ENCODE measurements at regions not wholly inside any gene's neighbourhood (a gene's known extent, or its start where the extent isn't known, plus 50 kb on each side); places are given as distances from the start of the nearest gene placed in this dataset.
"Not testable (repeated sequence)": the region's sequence is repeated elsewhere in the genome, so short reads cannot be mapped to it uniquely, and the experiment has no call there.

DNA sequence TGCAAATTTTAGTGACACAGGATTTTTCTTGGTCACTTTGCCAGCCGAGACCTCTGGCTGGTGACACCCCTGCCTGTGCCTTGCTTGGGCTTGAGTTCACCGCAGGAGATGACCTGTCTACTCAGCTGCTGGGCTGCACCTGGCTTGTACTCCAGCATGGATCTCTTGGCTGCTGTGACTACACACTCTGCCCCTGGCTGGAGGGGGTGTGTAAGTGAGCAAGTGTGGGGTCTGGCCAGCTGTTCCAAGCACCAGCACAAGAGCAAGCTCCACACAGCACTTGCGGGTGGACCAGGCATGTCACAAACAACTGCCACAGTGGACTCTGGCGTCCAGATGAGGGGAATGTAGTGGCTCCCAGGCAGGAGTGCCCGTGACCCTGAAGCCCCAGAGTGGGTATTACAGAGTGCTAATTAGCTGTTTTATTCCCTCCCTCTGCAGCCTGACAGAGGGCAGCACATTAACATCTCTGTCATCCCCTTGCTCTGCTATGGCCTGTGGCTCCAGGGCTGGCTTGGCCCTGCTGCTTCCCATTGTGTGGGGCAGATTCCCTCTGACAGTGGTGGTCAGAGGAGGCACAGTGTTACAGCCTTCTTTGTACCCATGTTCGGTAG is 1387.2 kb downstream of the OLFM4 start:
- Histone ChIP-seq H3K27ac (ENCODE audit: low read depth in 1 of 2, low read length in 1 of 2) (no peak overlapping the region), H3K4me1 (ENCODE audit: control insufficient read depth in 5 of 5, insufficient read depth in 5 of 5, low read length in 5 of 5) (no peaks in the 10 kb centered on the region), H3K4me3 (no peak overlapping the region), H3K9ac (ENCODE audit: insufficient read depth in 1 of 2, low read length in 2 of 2) (no peak overlapping the region), H3K36me3 (ENCODE audit: control insufficient read depth in 4 of 4, insufficient read depth in 4 of 4, low read length in 4 of 4) (no peaks in the 10 kb centered on the region), H3K27me3 (ENCODE audit: control insufficient read depth in 3 of 3, insufficient read depth in 3 of 3, low read length in 2 of 3) (no peaks in the 10 kb centered on the region), H3K9me3 (ENCODE audit: control insufficient read depth in 4 of 4, insufficient read depth in 3 of 4, low read length in 3 of 4) (no peaks in the 10 kb centered on the region)
- TF ChIP-seq, protein P1, sequence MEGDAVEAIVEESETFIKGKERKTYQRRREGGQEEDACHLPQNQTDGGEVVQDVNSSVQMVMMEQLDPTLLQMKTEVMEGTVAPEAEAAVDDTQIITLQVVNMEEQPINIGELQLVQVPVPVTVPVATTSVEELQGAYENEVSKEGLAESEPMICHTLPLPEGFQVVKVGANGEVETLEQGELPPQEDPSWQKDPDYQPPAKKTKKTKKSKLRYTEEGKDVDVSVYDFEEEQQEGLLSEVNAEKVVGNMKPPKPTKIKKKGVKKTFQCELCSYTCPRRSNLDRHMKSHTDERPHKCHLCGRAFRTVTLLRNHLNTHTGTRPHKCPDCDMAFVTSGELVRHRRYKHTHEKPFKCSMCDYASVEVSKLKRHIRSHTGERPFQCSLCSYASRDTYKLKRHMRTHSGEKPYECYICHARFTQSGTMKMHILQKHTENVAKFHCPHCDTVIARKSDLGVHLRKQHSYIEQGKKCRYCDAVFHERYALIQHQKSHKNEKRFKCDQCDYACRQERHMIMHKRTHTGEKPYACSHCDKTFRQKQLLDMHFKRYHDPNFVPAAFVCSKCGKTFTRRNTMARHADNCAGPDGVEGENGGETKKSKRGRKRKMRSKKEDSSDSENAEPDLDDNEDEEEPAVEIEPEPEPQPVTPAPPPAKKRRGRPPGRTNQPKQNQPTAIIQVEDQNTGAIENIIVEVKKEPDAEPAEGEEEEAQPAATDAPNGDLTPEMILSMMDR (IDR thresholded peaks at IDR 0.05; ENCODE audit: control extremely low read depth, extremely low read depth) = no peak
- DNase-seq (no peak), ATAC-seq (ENCODE audit: insufficient read depth, low FRiP score) (no peak)
- 87 to 88% methylated on average over 6 of the region's 6 CpGs for WGBS, 2 donors

DNA sequence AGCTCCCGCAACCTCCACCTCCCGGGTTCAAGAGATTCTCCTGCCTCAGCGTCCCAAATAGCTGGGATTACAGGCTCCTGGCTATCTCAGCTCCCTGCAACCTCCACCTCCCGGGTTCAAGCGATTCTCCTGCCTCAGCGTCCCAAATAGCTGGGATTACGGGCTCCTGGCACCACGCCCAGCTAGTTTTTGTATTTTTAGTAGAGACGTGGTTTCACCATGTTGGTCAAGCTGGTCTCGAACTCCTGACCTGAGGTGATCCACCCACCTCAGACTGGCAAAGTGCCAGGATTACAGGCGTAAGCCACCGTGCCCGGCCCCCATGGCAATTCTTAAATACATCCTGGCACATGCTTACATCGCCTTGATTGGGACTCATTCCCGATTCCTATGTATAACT is 1394.3 kb downstream of the OLFM4 start:
- WGBS, 2 donors = 77 to 85% methylated on average over 15 of the region's 15 CpGs
- not testable (repeated sequence) for H3K27me3 ChIP-seq (ENCODE audit: control insufficient read depth in 3 of 3, insufficient read depth in 3 of 3, low read length in 2 of 3); H3K9ac ChIP-seq (ENCODE audit: insufficient read depth in 1 of 2, low read length in 2 of 2); H3K27ac ChIP-seq (ENCODE audit: low read depth in 1 of 2, low read length in 1 of 2); H3K36me3 ChIP-seq (ENCODE audit: control insufficient read depth in 4 of 4, insufficient read depth in 4 of 4, low read length in 4 of 4); H3K9me3 ChIP-seq (ENCODE audit: control insufficient read depth in 4 of 4, insufficient read depth in 3 of 4, low read length in 3 of 4); H3K4me3 ChIP-seq; H3K4me1 ChIP-seq (ENCODE audit: control insufficient read depth in 5 of 5, insufficient read depth in 5 of 5, low read length in 5 of 5); DNase-seq; ATAC-seq (ENCODE audit: insufficient read depth, low FRiP score)

GRCh38 chr13:54424344-54424743 is 1395.7 kb downstream of the OLFM4 start:
- H3K9ac ChIP-seq (ENCODE audit: insufficient read depth in 1 of 2, low read length in 2 of 2) = no peak overlapping the region
- TF ChIP-seq, protein P1 (IDR thresholded peaks at IDR 0.05; ENCODE audit: control extremely low read depth, extremely low read depth) = no peak
- H3K4me3 ChIP-seq = no peak overlapping the region
- no peak for DNase-seq
- no peaks in the 10 kb centered on the region for H3K36me3 ChIP-seq (ENCODE audit: control insufficient read depth in 4 of 4, insufficient read depth in 4 of 4, low read length in 4 of 4)
- no peaks in the 10 kb centered on the region for H3K4me1 ChIP-seq (ENCODE audit: control insufficient read depth in 5 of 5, insufficient read depth in 5 of 5, low read length in 5 of 5)
- no peaks in the 10 kb centered on the region for H3K27me3 ChIP-seq (ENCODE audit: control insufficient read depth in 3 of 3, insufficient read depth in 3 of 3, low read length in 2 of 3)
- H3K27ac ChIP-seq (ENCODE audit: low read depth in 1 of 2, low read length in 1 of 2) = no peak overlapping the region
- no peak for ATAC-seq (ENCODE audit: insufficient read depth, low FRiP score)
- 50 to 75% methylated on average over 2 of the region's 2 CpGs for WGBS, 2 donors
- H3K9me3 ChIP-seq (ENCODE audit: control insufficient read depth in 4 of 4, insufficient read depth in 3 of 4, low read length in 3 of 4) = no peaks in the 10 kb centered on the region

DNA sequence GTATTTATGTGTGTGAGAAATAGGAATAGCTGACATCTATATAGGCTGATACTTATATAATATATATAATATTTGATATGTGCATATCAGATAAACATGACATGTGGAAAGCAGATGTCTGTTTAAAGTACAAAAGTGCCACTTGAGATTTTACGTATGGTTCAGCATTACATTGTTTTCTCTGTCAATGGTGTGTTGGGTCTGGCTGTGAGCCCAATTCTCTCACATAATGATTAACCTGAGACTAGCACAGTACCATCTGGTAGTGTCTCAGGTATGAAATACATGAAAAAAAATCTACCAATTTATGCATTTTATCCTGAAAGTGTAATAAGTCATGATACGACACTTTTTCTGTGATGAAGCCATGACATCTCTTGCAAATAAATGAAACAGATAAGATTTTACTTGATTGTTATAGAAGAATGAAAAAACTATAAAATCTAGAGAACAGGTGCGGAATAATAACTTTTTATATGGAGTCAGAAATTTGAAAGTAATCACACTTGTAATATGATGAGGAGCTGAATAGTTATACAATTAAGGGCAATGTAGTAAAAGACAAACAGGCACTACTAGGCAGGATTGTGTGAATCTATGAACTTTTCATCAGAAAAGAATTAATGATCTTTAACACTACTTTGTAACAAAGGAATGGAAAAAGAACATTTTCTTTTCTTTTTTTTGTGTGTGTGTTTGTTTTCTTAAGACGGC is 1405.0 kb downstream of the OLFM4 start:
- TF ChIP-seq, protein P1 (IDR thresholded peaks at IDR 0.05; ENCODE audit: control extremely low read depth, extremely low read depth) = no peak
- Histone ChIP-seq H3K4me3 (no peak overlapping the region), H3K27ac (ENCODE audit: low read depth in 1 of 2, low read length in 1 of 2) (no peak overlapping the region), H3K9ac (ENCODE audit: insufficient read depth in 1 of 2, low read length in 2 of 2) (no peak overlapping the region), H3K27me3 (ENCODE audit: control insufficient read depth in 3 of 3, insufficient read depth in 3 of 3, low read length in 2 of 3) (no peaks in the 10 kb centered on the region), H3K9me3 (ENCODE audit: control insufficient read depth in 4 of 4, insufficient read depth in 3 of 4, low read length in 3 of 4) (no peaks in the 10 kb centered on the region), H3K36me3 (ENCODE audit: control insufficient read depth in 4 of 4, insufficient read depth in 4 of 4, low read length in 4 of 4) (no peaks in the 10 kb centered on the region), H3K4me1 (ENCODE audit: control insufficient read depth in 5 of 5, insufficient read depth in 5 of 5, low read length in 5 of 5) (peaks cover 0 to 6% (median 0%) of the 10 kb centered on the region in 5 donors)
- 79 to 87% methylated on average over 4 of the region's 4 CpGs for WGBS, 2 donors
- ATAC-seq (ENCODE audit: insufficient read depth, low FRiP score) = no peak
- DNase-seq = peak in 2 of 3 donors; percentile 23 to 84

GRCh38 chr13:54440853-54441400 is 1412.3 kb downstream of the OLFM4 start:
- H3K4me1 ChIP-seq (ENCODE audit: control insufficient read depth in 5 of 5, insufficient read depth in 5 of 5, low read length in 5 of 5); H3K27ac ChIP-seq (ENCODE audit: low read depth in 1 of 2, low read length in 1 of 2); H3K9me3 ChIP-seq (ENCODE audit: control insufficient read depth in 4 of 4, insufficient read depth in 3 of 4, low read length in 3 of 4); ATAC-seq (ENCODE audit: insufficient read depth, low FRiP score); H3K9ac ChIP-seq (ENCODE audit: insufficient read depth in 1 of 2, low read length in 2 of 2); H3K27me3 ChIP-seq (ENCODE audit: control insufficient read depth in 3 of 3, insufficient read depth in 3 of 3, low read length in 2 of 3); H3K36me3 ChIP-seq (ENCODE audit: control insufficient read depth in 4 of 4, insufficient read depth in 4 of 4, low read length in 4 of 4); H3K4me3 ChIP-seq; DNase-seq: not testable (repeated sequence)
- WGBS, 2 donors = 96 to 98% methylated on average over 25 to 27 of the region's 27 CpGs

All from lung (tissue), 11 donors.